Heart left ventricle (tissue), 16 donors: ENCODE measurements at regions not wholly inside any gene's neighbourhood (a gene's known extent, or its start where the extent isn't known, plus 50 kb on each side); places are given as distances from the start of the nearest gene placed in this dataset.

Source experiments
- ATAC-seq, 4 donors: fragments of 200-7000 bp; cut with Tn5 transposase; one replicate each; pipeline ENCODE4 v1.9.1; 2020 to 2022; ENCODE audit warnings: moderate library complexity in 4 of 4, mild to moderate bottlenecking in 3 of 4, moderate number of reproducible peaks in 1 of 4
- DNase-seq, 5 donors: peaks; one replicate each; pipeline ENCODE4 v3.0.0-alpha.2; 2020
- H3K27ac ChIP-seq, 12 donors: fragments of 200-600 bp; sonication (generic) in 4 of 12; one replicate each; pipeline versions ENCODE4 v1.5.0 to v1.8.0; 2016 to 2022; ENCODE audit warnings: mild to moderate bottlenecking in 2 of 12
- H3K27me3 ChIP-seq, 9 donors: fragments of 200-600 bp; sonication (generic) in 2 of 9; one replicate each; pipeline versions ENCODE4 v1.5.1 to v1.8.0; 2016 to 2022; ENCODE audit warnings: mild to moderate bottlenecking in 3 of 9
- H3K36me3 ChIP-seq, 9 donors: fragments of 200-600 bp; sonication (generic) in 2 of 9; one replicate each; pipeline versions ENCODE4 v1.5.0 to v1.8.0; 2018 to 2022; ENCODE audit warnings: mild to moderate bottlenecking in 2 of 9
- H3K4me1 ChIP-seq, 12 donors: fragments of 200-600 bp; sonication (generic) in 4 of 12; one replicate each; pipeline versions ENCODE4 v1.5.0 to v1.8.0; 2016 to 2022; ENCODE audit warnings: mild to moderate bottlenecking in 3 of 12
- H3K4me3 ChIP-seq, 12 donors: fragments of 200-600 bp; sonication (generic) in 4 of 12; one replicate each; pipeline versions ENCODE4 v1.5.0 to v1.8.0; 2017 to 2022; ENCODE audit warnings: mild to moderate bottlenecking in 9 of 12, moderate library complexity in 4 of 12
- H3K9me3 ChIP-seq, 12 donors: fragments of 200-600 bp; sonication (generic) in 4 of 12; one replicate each; pipeline versions ENCODE4 v1.5.0 to v1.8.0; 2016 to 2022; ENCODE audit warnings: mild to moderate bottlenecking in 1 of 12
- CTCF ChIP-seq, 12 donors: fragments of 200-600 bp; sonication (generic) in 4 of 12; IDR thresholded peaks; one replicate each; pipeline versions ENCODE4 v1.5.0 to v1.8.0; 2018 to 2022; ENCODE audit warnings: antibody characterized with exemption in 12 of 12, mild to moderate bottlenecking in 5 of 12
- POLR2A ChIP-seq, 2 donors: fragments of 450-650 bp; IDR thresholded peaks; one replicate each; pipeline ENCODE4 v1.6.1; 2017; ENCODE audit warnings: antibody characterized with exemption in 2 of 2, mild to moderate bottlenecking in 2 of 2, moderate library complexity in 2 of 2
- WGBS, 4 donors: extraction: QIAGEN DNeasy Blood & Tissue Kit in 2 of 4; methylation state at CpG; one replicate each; pipeline versions ENCODE4 v1.1.5 to v1.1.7; 2013 to 2018; 5-methylcytosine and 5-hydroxymethylcytosine counted together
- intact Hi-C, 10 donors: fragments of 100-400 bp; cut with DNase I; formaldehyde crosslinking; loops; one replicate each; pipeline versions ENCODE4 v1.11.1 to v1.14.2; 2022
- donor health status: ischemic (EF 13 %, LVEDD 7.1; RV severe dilation, severe dysfunction).
- donor health status: healthy with polysubstance abuse.
- donor health status: DM: no; HTN: yes; CAD: no.
- donor health status: DM: no; HTN: no; CAD: no.
- donor health status: ischemic (EF 25% LVEDD 6.9; RV normal size, moderate dysfunction).
- donor health status: ischemic (EF 25% LVEDD 5.7; RV mildly dilated, moderate dysfunction).
- donor health status: healthy.
- donor health status: DM: yes; HTN: yes; CAD: no.
- donor health status: ischemic (EF 35%, LVEDD 5.7; RV mildly dilated, moderate dysfunction).
- donor health status: nonischemic (EF 11% LVEDD 7.7; RV severe dilation, severe dysfunction).
- donor health status: DM: yes; HTN: yes; CAD: no.
- donor health status: PGD.
- donor health status: ischemic (EF 29% LVEDD 5.4; RV normal size, mild dysfunction).
- donor health status: nonischemic (EF 23%, LVEDD 6.1; RV moderate dilation, normal function).

- Histone ChIP-seq H3K4me1 (no peaks in the 10 kb centered on the region), H3K27ac (no peak overlapping the region), H3K27me3 (peaks cover 0 to 5% (median 0%) of the 10 kb centered on the region in 9 donors), H3K9me3 (peaks cover 0 to 16% (median 0%) of the 10 kb centered on the region in 12 donors), H3K4me3 (no peak overlapping the region), H3K36me3 (no peaks in the 10 kb centered on the region)
- TF ChIP-seq POLR2A (IDR thresholded peaks at IDR 0.05) (no peak), CTCF (IDR thresholded peaks at IDR 0.05) (no peak)
- intact Hi-C loops, result no loop called here
- ATAC-seq, result no peak
- no peak for DNase-seq
- 83 to 100% (median 91%) methylated on average over 3 to 7 of the region's 7 CpGs for WGBS, 4 donors
These were observed 53.5 kb upstream of the PCSK6 start for GRCh38 chr15:101543026-101543390.

- intact Hi-C loops, result no loop called here
- TF ChIP-seq CTCF (IDR thresholded peaks at IDR 0.05), result no peak
- TF ChIP-seq POLR2A (IDR thresholded peaks at IDR 0.05), result no peak
- H3K27me3 ChIP-seq, result peaks cover 0 to 5% (median 0%) of the 10 kb centered on the region in 9 donors
- peak in 2 of 5 donors; percentile 40 to 50 for DNase-seq
- peaks cover 0 to 2% (median 0%) of the 10 kb centered on the region in 12 donors for H3K4me1 ChIP-seq
- H3K4me3 ChIP-seq, result no peak overlapping the region
- peaks cover 0 to 11% (median 0%) of the 10 kb centered on the region in 12 donors for H3K9me3 ChIP-seq
- 85 to 89% (median 87%) methylated on average over 14 to 17 of the region's 17 CpGs for WGBS, 4 donors
- H3K27ac ChIP-seq, result no peak overlapping the region
- H3K36me3 ChIP-seq, result no peaks in the 10 kb centered on the region
- ATAC-seq, result peak in 3 of 4 donors; percentile 35 to 45 (median 40)
These were observed 53.0 kb upstream of the PCSK6 start for GRCh38 chr15:101542306-101543025.

GRCh38 chr15:101541501-101542292 lies 52.2 kb upstream of the PCSK6 start:
- no peak overlapping the region for H3K27ac ChIP-seq

More at GRCh38 chr15:101541501-101542292, 52.2 kb upstream of the PCSK6 start:
- Histone ChIP-seq H3K4me1 (peaks cover 0 to 9% (median 0%) of the 10 kb centered on the region in 12 donors), H3K4me3 (no peak overlapping the region), H3K9me3 (peaks cover 0 to 11% (median 0%) of the 10 kb centered on the region in 12 donors), H3K36me3 (no peaks in the 10 kb centered on the region), H3K27me3 (peaks cover 0 to 5% (median 0%) of the 10 kb centered on the region in 9 donors)
- no peak for DNase-seq
- 92 to 99% (median 97%) methylated on average over 8 to 14 of the region's 14 CpGs for WGBS, 4 donors
- TF ChIP-seq POLR2A (IDR thresholded peaks at IDR 0.05), result no peak
- no peak for TF ChIP-seq CTCF (IDR thresholded peaks at IDR 0.05)
- intact Hi-C loops, result no loop called here
- no peak for ATAC-seq
